MM.1S (cell line): ENCODE measurements at regions not wholly inside any gene's neighbourhood (a gene's known extent, or its start where the extent isn't known, plus 50 kb on each side); places are given as distances from the start of the nearest gene placed in this dataset.
"Not testable (repeated sequence)": the region's sequence is repeated elsewhere in the genome, so short reads cannot be mapped to it uniquely, and the experiment has no call there.

Source experiments
- CTCF ChIP-seq: fragments of 300-600 bp; sonication (generic); IDR thresholded peaks from 2 replicates; pipeline ENCODE4 v1.5.1; 2016; ENCODE audit warnings: antibody characterized with exemption, low read length, mixed read lengths
- EZH2phosphoT487 ChIP-seq: fragments of 300-600 bp; sonication (generic); IDR thresholded peaks from 2 replicates; pipeline ENCODE4 v1.6.1; 2018; ENCODE audit warnings: antibody characterized with exemption, low read length

GRCh38 chr20:40889266-40889665, 139.4 kb upstream of the TOP1 start:
- not testable (repeated sequence) for TF ChIP-seq CTCF, EZH2phosphoT487
